GM12864 (cell line): ENCODE measurements at regions not wholly inside any gene's neighbourhood (a gene's known extent, or its start where the extent isn't known, plus 50 kb on each side); places are given as distances from the start of the nearest gene placed in this dataset.
"Not testable (repeated sequence)": the region's sequence is repeated elsewhere in the genome, so short reads cannot be mapped to it uniquely, and the experiment has no call there.

Experiments
- DNase-seq: peaks from one replicate; pipeline ENCODE4 v3.0.0-alpha.2; 2011; ENCODE audit warnings: low read depth
- H3K4me3 ChIP-seq: 2 replicates; pipeline ENCODE4 v1.5.1; 2011; ENCODE audit warnings: mild to moderate bottlenecking, low read depth, low read length, control low read depth
- CTCF ChIP-seq: IDR thresholded peaks from 2 replicates; pipeline ENCODE4 v1.5.1; 2011; ENCODE audit warnings: low read depth, mild to moderate bottlenecking, moderate library complexity, low read length, control low read depth, inconsistent platforms; ENCODE audit errors: missing control alignments

GRCh38 chr16:79988721-79989220, 388.2 kb upstream of the MAF start:
- H3K4me3 ChIP-seq = no peak overlapping the region
- no peak for DNase-seq
- no peak for TF ChIP-seq CTCF

GRCh38 chr16:79988089-79988488, 387.6 kb upstream of the MAF start:
- no peak for TF ChIP-seq CTCF
- no peak for DNase-seq
- no peak overlapping the region for H3K4me3 ChIP-seq

- no peak overlapping the region for H3K4me3 ChIP-seq
- DNase-seq = no peak
- no peak for TF ChIP-seq CTCF
Measured at GRCh38 chr16:79986352-79986751, 385.8 kb upstream of the MAF start.

- DNase-seq = no peak
- no peak for TF ChIP-seq CTCF
Measured at GRCh38 chr16:79985606-79986005, 385.1 kb upstream of the MAF start.

GRCh38 chr16:79984149-79984548, 383.6 kb upstream of the MAF start:
- H3K4me3 ChIP-seq, DNase-seq: not testable (repeated sequence)

More at GRCh38 chr16:79985606-79986005, 385.1 kb upstream of the MAF start:
- H3K4me3 ChIP-seq = no peak overlapping the region

- DNase-seq = no peak
- no peak for TF ChIP-seq CTCF
- H3K4me3 ChIP-seq = no peak overlapping the region
Measured at GRCh38 chr16:79982862-79983261, 382.3 kb upstream of the MAF start.

- no peak for TF ChIP-seq CTCF
- DNase-seq = no peak
- H3K4me3 ChIP-seq = no peak overlapping the region
Measured at GRCh38 chr16:79982361-79982760, 381.8 kb upstream of the MAF start.
